ENCODE measurements at regions not wholly inside any gene's neighbourhood (a gene's known extent, or its start where the extent isn't known, plus 50 kb on each side); places are given as distances from the start of the nearest gene placed in this dataset.

DNA sequence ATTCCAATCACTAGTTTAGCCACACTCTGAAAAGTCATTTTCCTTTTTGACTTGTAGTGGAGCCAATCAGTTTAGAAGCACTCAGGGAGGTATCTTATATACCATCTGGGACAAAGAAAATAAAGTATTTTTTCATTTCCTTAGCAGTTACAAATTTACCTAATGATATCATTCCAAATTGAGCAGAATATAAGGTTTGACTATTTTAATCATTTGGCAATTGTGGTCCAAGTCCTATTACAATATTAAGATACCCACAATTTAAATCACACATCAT lies 170.6 kb downstream of the LTN1 start:
- TF ChIP-seq POLR2A (IDR thresholded peaks at IDR 0.05; ENCODE audit: low read length) (no peak), GATA1 (IDR thresholded peaks at IDR 0.05; ENCODE audit: low read depth, low read length) (no peak)
